ENCODE measurements at regions not wholly inside any gene's neighbourhood (a gene's known extent, or its start where the extent isn't known, plus 50 kb on each side); places are given as distances from the start of the nearest gene placed in this dataset.

GRCh38 chr7:125247514-125248098 lies 318.0 kb upstream of the POT1 start:
- Histone ChIP-seq H4K20me1 (ENCODE audit: control insufficient read depth, extremely low read depth, insufficient read depth, low read length) (no peaks in the 10 kb centered on the region), H3K79me2 (ENCODE audit: control insufficient read depth, insufficient read depth, low read length) (no peaks in the 10 kb centered on the region), H3K36me3 (ENCODE audit: control insufficient read depth, insufficient read depth, low read length) (no peaks in the 10 kb centered on the region), H3K4me2 (ENCODE audit: extremely low read depth, insufficient read depth, low read length) (no peak overlapping the region), H3K27ac (ENCODE audit: insufficient read depth, low read length) (no peak overlapping the region), H3K9ac (ENCODE audit: insufficient read depth, low read length) (no peak overlapping the region), H2AFZ (ENCODE audit: low read length) (no peak overlapping the region), H3K4me1 (ENCODE audit: control insufficient read depth, extremely low read depth, insufficient read depth, low read length) (no peaks in the 10 kb centered on the region), H3K4me3 (replicated peaks in 1 of 4; ENCODE audit: control extremely low read depth in 1 of 4, insufficient read depth in 1 of 4, low read depth in 3 of 4, low read length in 4 of 4) (no peak overlapping the region), H3K27me3 (ENCODE audit: control insufficient read depth, insufficient read depth, low read length) (no peaks in the 10 kb centered on the region), H3K9me3 (ENCODE audit: control insufficient read depth, insufficient read depth, low read depth, low read length) (no peaks in the 10 kb centered on the region)
- TF ChIP-seq EZH2 (IDR thresholded peaks at IDR 0.05; ENCODE audit: low read length, missing control alignments), result no peak
- no peak for TF ChIP-seq CTCF (conservative IDR thresholded peaks at IDR 0.05 in 1 of 2, IDR thresholded peaks at IDR 0.05 in 1 of 2; ENCODE audit: low read depth in 1 of 2, low read length in 2 of 2)
- no peak for DNase-seq (ENCODE audit: low read depth in 2 of 2)

- Histone ChIP-seq H3K4me3 (replicated peaks in 1 of 4; ENCODE audit: control extremely low read depth in 1 of 4, insufficient read depth in 1 of 4, low read depth in 3 of 4, low read length in 4 of 4) (no peak overlapping the region), H3K79me2 (ENCODE audit: control insufficient read depth, insufficient read depth, low read length) (no peaks in the 10 kb centered on the region), H3K9me3 (ENCODE audit: control insufficient read depth, insufficient read depth, low read depth, low read length) (no peaks in the 10 kb centered on the region), H3K27me3 (ENCODE audit: control insufficient read depth, insufficient read depth, low read length) (no peaks in the 10 kb centered on the region), H3K9ac (ENCODE audit: insufficient read depth, low read length) (no peak overlapping the region), H2AFZ (ENCODE audit: low read length) (no peak overlapping the region), H4K20me1 (ENCODE audit: control insufficient read depth, extremely low read depth, insufficient read depth, low read length) (no peaks in the 10 kb centered on the region), H3K27ac (ENCODE audit: insufficient read depth, low read length) (no peak overlapping the region), H3K36me3 (ENCODE audit: control insufficient read depth, insufficient read depth, low read length) (no peaks in the 10 kb centered on the region), H3K4me2 (ENCODE audit: extremely low read depth, insufficient read depth, low read length) (no peak overlapping the region), H3K4me1 (ENCODE audit: control insufficient read depth, extremely low read depth, insufficient read depth, low read length) (no peaks in the 10 kb centered on the region)
- no peak for DNase-seq (ENCODE audit: low read depth in 2 of 2)
- TF ChIP-seq EZH2 (IDR thresholded peaks at IDR 0.05; ENCODE audit: low read length, missing control alignments) (no peak), CTCF (conservative IDR thresholded peaks at IDR 0.05 in 1 of 2, IDR thresholded peaks at IDR 0.05 in 1 of 2; ENCODE audit: low read depth in 1 of 2, low read length in 2 of 2) (no peak)
These were observed 317.1 kb upstream of the POT1 start for GRCh38 chr7:125246706-125247105.

- H3K79me2 ChIP-seq (ENCODE audit: control insufficient read depth, insufficient read depth, low read length), result no peaks in the 10 kb centered on the region
- H3K27me3 ChIP-seq (ENCODE audit: control insufficient read depth, insufficient read depth, low read length), result no peaks in the 10 kb centered on the region
- TF ChIP-seq CTCF (conservative IDR thresholded peaks at IDR 0.05 in 1 of 2, IDR thresholded peaks at IDR 0.05 in 1 of 2; ENCODE audit: low read depth in 1 of 2, low read length in 2 of 2) (no peak), EZH2 (IDR thresholded peaks at IDR 0.05; ENCODE audit: low read length, missing control alignments) (no peak)
- H2AFZ ChIP-seq (ENCODE audit: low read length), result no peak overlapping the region
- no peaks in the 10 kb centered on the region for H4K20me1 ChIP-seq (ENCODE audit: control insufficient read depth, extremely low read depth, insufficient read depth, low read length)
- no peak overlapping the region for H3K4me3 ChIP-seq (replicated peaks in 1 of 4; ENCODE audit: control extremely low read depth in 1 of 4, insufficient read depth in 1 of 4, low read depth in 3 of 4, low read length in 4 of 4)
- H3K9ac ChIP-seq (ENCODE audit: insufficient read depth, low read length), result no peak overlapping the region
- no peaks in the 10 kb centered on the region for H3K9me3 ChIP-seq (ENCODE audit: control insufficient read depth, insufficient read depth, low read depth, low read length)
- H3K27ac ChIP-seq (ENCODE audit: insufficient read depth, low read length), result no peak overlapping the region
- H3K4me2 ChIP-seq (ENCODE audit: extremely low read depth, insufficient read depth, low read length), result no peak overlapping the region
- no peaks in the 10 kb centered on the region for H3K4me1 ChIP-seq (ENCODE audit: control insufficient read depth, extremely low read depth, insufficient read depth, low read length)
- H3K36me3 ChIP-seq (ENCODE audit: control insufficient read depth, insufficient read depth, low read length), result no peaks in the 10 kb centered on the region
- DNase-seq (ENCODE audit: low read depth in 2 of 2), result no peak
These were observed 311.9 kb upstream of the POT1 start for GRCh38 chr7:125241548-125241947.

All from fibroblast of lung (primary cell).